GM12878 (cell line): ENCODE measurements at regions not wholly inside any gene's neighbourhood (a gene's known extent, or its start where the extent isn't known, plus 50 kb on each side); places are given as distances from the start of the nearest gene placed in this dataset.

Source experiments
- CTCF ChIP-seq, 3 experiments: IDR thresholded peaks in 2 of 3; conservative IDR thresholded peaks in 1 of 3; 2 replicates each; pipeline ENCODE4 v1.5.1; 2011; ENCODE audit warnings: low read depth in 3 of 3, low read length in 3 of 3, mild to moderate bottlenecking in 3 of 3, control low read depth in 2 of 3, moderate library complexity in 2 of 3, inconsistent platforms in 1 of 3, mixed read lengths in 1 of 3; ENCODE audit not compliant: control insufficient read depth in 2 of 3, insufficient read depth in 1 of 3; ENCODE audit errors: extremely low read depth in 1 of 3
- MYC ChIP-seq: IDR thresholded peaks from 2 replicates; pipeline ENCODE4 v1.6.1; 2011; ENCODE audit warnings: mild to moderate bottlenecking, low read length, moderate library complexity, inconsistent platforms; ENCODE audit not compliant: insufficient read depth, insufficient replicate concordance, insufficient read length, severe bottlenecking
- SPI1 ChIP-seq: IDR thresholded peaks from 2 replicates; pipeline ENCODE4 v1.6.1; 2011; ENCODE audit warnings: low read depth, mild to moderate bottlenecking, low read length, moderate library complexity, borderline replicate concordance; ENCODE audit not compliant: insufficient read depth
- ZNF274 ChIP-seq: IDR thresholded peaks from one replicate; pipeline ENCODE4 v1.8.0; 2011; ENCODE audit not compliant: insufficient read length, insufficient read depth

- TF ChIP-seq CTCF (IDR thresholded peaks at IDR 0.05 in 2 of 3, conservative IDR thresholded peaks at IDR 0.05 in 1 of 3; ENCODE audit: control insufficient read depth in 2 of 3, extremely low read depth in 1 of 3, insufficient read depth in 1 of 3, low read depth in 3 of 3, low read length in 3 of 3): no peak
- no peak for TF ChIP-seq MYC
- TF ChIP-seq SPI1: no peak
- no peak for TF ChIP-seq ZNF274
Measured at GRCh38 chr7:83832009-83832408, 183.1 kb upstream of the SEMA3E start.
